ENCODE measurements at regions not wholly inside any gene's neighbourhood (a gene's known extent, or its start where the extent isn't known, plus 50 kb on each side); places are given as distances from the start of the nearest gene placed in this dataset.

- ATAC-seq (replicated peaks in 1 of 4) (no peak), DNase-seq (no peak)
- H3K36me3 ChIP-seq (ENCODE audit: control insufficient read depth in 2 of 2, extremely low read depth in 1 of 2, insufficient read depth in 1 of 2, low read length in 1 of 2), result no peaks in the 10 kb centered on the region
- H3K4me3 ChIP-seq (ENCODE audit: control insufficient read depth in 1 of 2, extremely low read depth in 1 of 2, low read length in 1 of 2), result no peak overlapping the region
- no peak overlapping the region for H3K27ac ChIP-seq (ENCODE audit: low read length)
- Mint-ChIP-seq H3K27me3 (peaks cover 2 to 24% of the 10 kb centered on the region in 2 donors), H3K27ac (no peak overlapping the region), H3K4me1 (no peaks in the 10 kb centered on the region), H3K4me3 (no peak overlapping the region), H3K9me3 (peaks cover 0 to 15% (median 10%) of the 10 kb centered on the region in 3 donors), H3K36me3 (no peaks in the 10 kb centered on the region)
- no peaks in the 10 kb centered on the region for H3K9me3 ChIP-seq
- 100% methylated on average over 2 of the region's 10 CpGs for WGBS (ENCODE audit: insufficient coverage)
- no peaks in the 10 kb centered on the region for H3K4me1 ChIP-seq (ENCODE audit: control insufficient read depth in 1 of 2, extremely low read depth in 1 of 2, insufficient read depth in 2 of 2, low read length in 2 of 2)
- ChIA-PET POLR2A (no interaction called here), CTCF (no interaction called here)
- no peaks in the 10 kb centered on the region for H3K27me3 ChIP-seq (replicated peaks in 1 of 2; ENCODE audit: control insufficient read depth in 2 of 2, extremely low read depth in 1 of 2, insufficient read depth in 2 of 2, low read length in 1 of 2)
These were observed 135.7 kb upstream of the C16orf82 start for GRCh38 chr16:26930786-26931581.

- ChIA-PET CTCF (no interaction called here), POLR2A (no interaction called here)
- H3K27me3 Mint-ChIP-seq, result peaks cover 6 to 10% of the 10 kb centered on the region in 2 donors
- no peak overlapping the region for H3K27ac ChIP-seq (ENCODE audit: low read length)
- no peak overlapping the region for H3K4me3 ChIP-seq (ENCODE audit: control insufficient read depth in 1 of 2, extremely low read depth in 1 of 2, low read length in 1 of 2)
- DNase-seq (no peak), ATAC-seq (replicated peaks in 1 of 4) (no peak)
- H3K27ac Mint-ChIP-seq, result no peak overlapping the region
- H3K4me3 Mint-ChIP-seq, result no peak overlapping the region
- H3K4me1 ChIP-seq (ENCODE audit: control insufficient read depth in 1 of 2, extremely low read depth in 1 of 2, insufficient read depth in 2 of 2, low read length in 2 of 2), result no peaks in the 10 kb centered on the region
- H3K9me3 ChIP-seq, result no peaks in the 10 kb centered on the region
- no peaks in the 10 kb centered on the region for H3K36me3 ChIP-seq (ENCODE audit: control insufficient read depth in 2 of 2, extremely low read depth in 1 of 2, insufficient read depth in 1 of 2, low read length in 1 of 2)
- H3K36me3 Mint-ChIP-seq, result no peaks in the 10 kb centered on the region
- H3K4me1 Mint-ChIP-seq, result no peaks in the 10 kb centered on the region
- H3K9me3 Mint-ChIP-seq, result no peaks in the 10 kb centered on the region
- peaks cover 0 to 16% of the 10 kb centered on the region in 2 experiments for H3K27me3 ChIP-seq (replicated peaks in 1 of 2; ENCODE audit: control insufficient read depth in 2 of 2, extremely low read depth in 1 of 2, insufficient read depth in 2 of 2, low read length in 1 of 2)
- WGBS (ENCODE audit: insufficient coverage), result 100% methylated on average over 2 of the region's 4 CpGs
These were observed 116.1 kb upstream of the C16orf82 start for GRCh38 chr16:26950636-26951035.

GRCh38 chr16:26951950-26952349, 114.8 kb upstream of the C16orf82 start:
- ChIA-PET POLR2A (no interaction called here), CTCF (no interaction called here)
- Mint-ChIP-seq H3K9me3 (no peaks in the 10 kb centered on the region), H3K27me3 (peaks cover 6 to 13% of the 10 kb centered on the region in 2 donors), H3K4me3 (no peak overlapping the region), H3K27ac (no peak overlapping the region), H3K36me3 (no peaks in the 10 kb centered on the region), H3K4me1 (no peaks in the 10 kb centered on the region)
- H3K36me3 ChIP-seq (ENCODE audit: control insufficient read depth in 2 of 2, extremely low read depth in 1 of 2, insufficient read depth in 1 of 2, low read length in 1 of 2), result no peaks in the 10 kb centered on the region
- H3K4me1 ChIP-seq (ENCODE audit: control insufficient read depth in 1 of 2, extremely low read depth in 1 of 2, insufficient read depth in 2 of 2, low read length in 2 of 2), result no peaks in the 10 kb centered on the region
- 26% methylated on average over 6 of the region's 9 CpGs for WGBS (ENCODE audit: insufficient coverage)
- DNase-seq (no peak), ATAC-seq (replicated peaks in 1 of 4) (no peak)
- H3K27me3 ChIP-seq (replicated peaks in 1 of 2; ENCODE audit: control insufficient read depth in 2 of 2, extremely low read depth in 1 of 2, insufficient read depth in 2 of 2, low read length in 1 of 2), result peaks cover 0 to 19% of the 10 kb centered on the region in 2 experiments
- no peaks in the 10 kb centered on the region for H3K9me3 ChIP-seq
- H3K27ac ChIP-seq (ENCODE audit: low read length), result no peak overlapping the region
- H3K4me3 ChIP-seq (ENCODE audit: control insufficient read depth in 1 of 2, extremely low read depth in 1 of 2, low read length in 1 of 2), result no peak overlapping the region

- H3K27ac ChIP-seq (ENCODE audit: low read length), result no peak overlapping the region
- WGBS (ENCODE audit: insufficient coverage), result 100% methylated on average over 1 of the region's 1 CpG
- ChIA-PET POLR2A (no interaction called here), CTCF (no interaction called here)
- H3K4me1 ChIP-seq (ENCODE audit: control insufficient read depth in 1 of 2, extremely low read depth in 1 of 2, insufficient read depth in 2 of 2, low read length in 2 of 2), result no peaks in the 10 kb centered on the region
- DNase-seq (no peak), ATAC-seq (replicated peaks in 1 of 4) (no peak)
- no peaks in the 10 kb centered on the region for H3K36me3 ChIP-seq (ENCODE audit: control insufficient read depth in 2 of 2, extremely low read depth in 1 of 2, insufficient read depth in 1 of 2, low read length in 1 of 2)
- no peak overlapping the region for H3K4me3 Mint-ChIP-seq
- peaks cover 6 to 13% of the 10 kb centered on the region in 2 donors for H3K27me3 Mint-ChIP-seq
- no peak overlapping the region for H3K4me3 ChIP-seq (ENCODE audit: control insufficient read depth in 1 of 2, extremely low read depth in 1 of 2, low read length in 1 of 2)
- no peaks in the 10 kb centered on the region for H3K4me1 Mint-ChIP-seq
- no peaks in the 10 kb centered on the region for H3K36me3 Mint-ChIP-seq
- peaks cover 0 to 19% of the 10 kb centered on the region in 2 experiments for H3K27me3 ChIP-seq (replicated peaks in 1 of 2; ENCODE audit: control insufficient read depth in 2 of 2, extremely low read depth in 1 of 2, insufficient read depth in 2 of 2, low read length in 1 of 2)
- H3K9me3 ChIP-seq, result no peaks in the 10 kb centered on the region
- H3K27ac Mint-ChIP-seq, result no peak overlapping the region
- H3K9me3 Mint-ChIP-seq, result no peaks in the 10 kb centered on the region
These were observed 114.3 kb upstream of the C16orf82 start for GRCh38 chr16:26952411-26952810.

GRCh38 chr16:26957283-26957859, 109.4 kb upstream of the C16orf82 start:
- no peaks in the 10 kb centered on the region for H3K4me1 ChIP-seq (ENCODE audit: control insufficient read depth in 1 of 2, extremely low read depth in 1 of 2, insufficient read depth in 2 of 2, low read length in 2 of 2)
- H3K4me3 ChIP-seq (ENCODE audit: control insufficient read depth in 1 of 2, extremely low read depth in 1 of 2, low read length in 1 of 2), result no peak overlapping the region
- no peak for ATAC-seq (replicated peaks in 1 of 4)
- no peak overlapping the region for H3K27ac ChIP-seq (ENCODE audit: low read length)
- H3K36me3 ChIP-seq (ENCODE audit: control insufficient read depth in 2 of 2, extremely low read depth in 1 of 2, insufficient read depth in 1 of 2, low read length in 1 of 2), result no peaks in the 10 kb centered on the region
- H3K9me3 Mint-ChIP-seq, result no peaks in the 10 kb centered on the region
- POLR2A ChIA-PET, result no interaction called here
- no peaks in the 10 kb centered on the region for H3K9me3 ChIP-seq
- DNase-seq, result no peak
- peaks cover 13 to 17% of the 10 kb centered on the region in 2 donors for H3K27me3 Mint-ChIP-seq
- no peak overlapping the region for H3K4me3 Mint-ChIP-seq
- peaks cover 0 to 18% of the 10 kb centered on the region in 2 experiments for H3K27me3 ChIP-seq (replicated peaks in 1 of 2; ENCODE audit: control insufficient read depth in 2 of 2, extremely low read depth in 1 of 2, insufficient read depth in 2 of 2, low read length in 1 of 2)
- no peak overlapping the region for H3K27ac Mint-ChIP-seq
- no peaks in the 10 kb centered on the region for H3K36me3 Mint-ChIP-seq
- H3K4me1 Mint-ChIP-seq, result peaks cover 3 to 11% (median 4%) of the 10 kb centered on the region in 3 donors
- WGBS (ENCODE audit: insufficient coverage), result 86% methylated on average over 2 of the region's 2 CpGs
- CTCF ChIA-PET, result no interaction called here

- peaks cover 0 to 13% of the 10 kb centered on the region in 2 experiments for H3K27me3 ChIP-seq (replicated peaks in 1 of 2; ENCODE audit: control insufficient read depth in 2 of 2, extremely low read depth in 1 of 2, insufficient read depth in 2 of 2, low read length in 1 of 2)
- ATAC-seq (replicated peaks in 1 of 4) (no peak), DNase-seq (no peak)
- no peaks in the 10 kb centered on the region for H3K9me3 ChIP-seq
- no peaks in the 10 kb centered on the region for H3K4me1 ChIP-seq (ENCODE audit: control insufficient read depth in 1 of 2, extremely low read depth in 1 of 2, insufficient read depth in 2 of 2, low read length in 2 of 2)
- no peak overlapping the region for H3K27ac ChIP-seq (ENCODE audit: low read length)
- no peaks in the 10 kb centered on the region for H3K9me3 Mint-ChIP-seq
- no peak overlapping the region for H3K4me3 Mint-ChIP-seq
- WGBS (ENCODE audit: insufficient coverage), result 67% methylated on average over 5 of the region's 5 CpGs
- H3K4me1 Mint-ChIP-seq, result peaks cover 3 to 11% (median 4%) of the 10 kb centered on the region in 3 donors
- CTCF ChIA-PET, result no interaction called here
- POLR2A ChIA-PET, result no interaction called here
- no peak overlapping the region for H3K27ac Mint-ChIP-seq
- H3K4me3 ChIP-seq (ENCODE audit: control insufficient read depth in 1 of 2, extremely low read depth in 1 of 2, low read length in 1 of 2), result no peak overlapping the region
- no peaks in the 10 kb centered on the region for H3K36me3 ChIP-seq (ENCODE audit: control insufficient read depth in 2 of 2, extremely low read depth in 1 of 2, insufficient read depth in 1 of 2, low read length in 1 of 2)
- H3K36me3 Mint-ChIP-seq, result no peaks in the 10 kb centered on the region
- peaks cover 7 to 14% of the 10 kb centered on the region in 2 donors for H3K27me3 Mint-ChIP-seq
These were observed 107.2 kb upstream of the C16orf82 start for GRCh38 chr16:26959416-26960009.
